Esophagus muscularis mucosa (tissue), 4 donors: ENCODE measurements at regions not wholly inside any gene's neighbourhood (a gene's known extent, or its start where the extent isn't known, plus 50 kb on each side); places are given as distances from the start of the nearest gene placed in this dataset.

ENCODE experiments used
- EP300 ChIP-seq: sonication (generic); formaldehyde crosslinking; IDR thresholded peaks from one replicate; pipeline ENCODE4 v1.6.1; 2017; ENCODE audit warnings: antibody characterized with exemption
- POLR2A ChIP-seq: fragments of 450-650 bp; IDR thresholded peaks from one replicate; pipeline ENCODE4 v1.6.1; 2017; ENCODE audit warnings: antibody characterized with exemption, moderate library complexity, mild to moderate bottlenecking, low read depth
- POLR2AphosphoS5 ChIP-seq, 2 donors: sonication (generic); formaldehyde crosslinking; IDR thresholded peaks; one replicate each; pipeline ENCODE4 v1.6.1; 2017; ENCODE audit warnings: antibody characterized with exemption in 2 of 2
- TF ChIP-seq, protein P1 (sequence below), 3 experiments: fragments of 200-600 bp in 2 of 3; fragments of 450-650 bp in 1 of 3; sonication (generic) in 2 of 3; IDR thresholded peaks; one replicate each; pipeline ENCODE4 v1.5.1; 2017 to 2019; ENCODE audit warnings: antibody characterized with exemption in 3 of 3, mild to moderate bottlenecking in 2 of 3, moderate library complexity in 1 of 3

- TF ChIP-seq POLR2AphosphoS5 (IDR thresholded peaks at IDR 0.05), result no peak
- TF ChIP-seq, protein P1, sequence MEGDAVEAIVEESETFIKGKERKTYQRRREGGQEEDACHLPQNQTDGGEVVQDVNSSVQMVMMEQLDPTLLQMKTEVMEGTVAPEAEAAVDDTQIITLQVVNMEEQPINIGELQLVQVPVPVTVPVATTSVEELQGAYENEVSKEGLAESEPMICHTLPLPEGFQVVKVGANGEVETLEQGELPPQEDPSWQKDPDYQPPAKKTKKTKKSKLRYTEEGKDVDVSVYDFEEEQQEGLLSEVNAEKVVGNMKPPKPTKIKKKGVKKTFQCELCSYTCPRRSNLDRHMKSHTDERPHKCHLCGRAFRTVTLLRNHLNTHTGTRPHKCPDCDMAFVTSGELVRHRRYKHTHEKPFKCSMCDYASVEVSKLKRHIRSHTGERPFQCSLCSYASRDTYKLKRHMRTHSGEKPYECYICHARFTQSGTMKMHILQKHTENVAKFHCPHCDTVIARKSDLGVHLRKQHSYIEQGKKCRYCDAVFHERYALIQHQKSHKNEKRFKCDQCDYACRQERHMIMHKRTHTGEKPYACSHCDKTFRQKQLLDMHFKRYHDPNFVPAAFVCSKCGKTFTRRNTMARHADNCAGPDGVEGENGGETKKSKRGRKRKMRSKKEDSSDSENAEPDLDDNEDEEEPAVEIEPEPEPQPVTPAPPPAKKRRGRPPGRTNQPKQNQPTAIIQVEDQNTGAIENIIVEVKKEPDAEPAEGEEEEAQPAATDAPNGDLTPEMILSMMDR (IDR thresholded peaks at IDR 0.05), result no peak
- TF ChIP-seq POLR2A, result no peak
- TF ChIP-seq EP300, result no peak
Measured at GRCh38 chr12:82182601-82183190, 175.5 kb downstream of the CCDC59 start.
